GM12891 (cell line): ENCODE measurements at regions not wholly inside any gene's neighbourhood (a gene's known extent, or its start where the extent isn't known, plus 50 kb on each side); places are given as distances from the start of the nearest gene placed in this dataset.

Experiments used
- POLR2A ChIP-seq: IDR thresholded peaks from 2 replicates; pipeline ENCODE4 v1.6.1; 2011; ENCODE audit warnings: low read depth, low read length, control low read depth
- POLR2AphosphoS5 ChIP-seq: IDR thresholded peaks from 2 replicates; pipeline ENCODE4 v1.6.1; 2011; ENCODE audit warnings: low read depth, low read length, control low read depth

GRCh38 chr2:200165687-200166086 lies 140.8 kb upstream of the SPATS2L start:
- TF ChIP-seq POLR2AphosphoS5: no peak
- no peak for TF ChIP-seq POLR2A
